GM18909 (cell line): ENCODE measurements at regions not wholly inside any gene's neighbourhood (a gene's known extent, or its start where the extent isn't known, plus 50 kb on each side); places are given as distances from the start of the nearest gene placed in this dataset.
A peak's percentile ranks its signal among the peaks of the same experiment; 100 is the strongest.
"Not testable (repeated sequence)": the region's sequence is repeated elsewhere in the genome, so short reads cannot be mapped to it uniquely, and the experiment has no call there.

Source experiments
- ATAC-seq: cut with Tn5 transposase; IDR thresholded peaks from one replicate; pipeline ENCODE4 v1.9.1; 2021; ENCODE audit warnings: mild to moderate bottlenecking; ENCODE audit not compliant: unreplicated experiment, poor library complexity

GRCh38 chr5:14958188-14958587 is 86.6 kb upstream of the ANKH start:
- no peak for ATAC-seq

- ATAC-seq: no peak
These were observed 85.0 kb upstream of the ANKH start for GRCh38 chr5:14956423-14957046.

GRCh38 chr5:14954616-14955343 is 83.2 kb upstream of the ANKH start:
- ATAC-seq: no peak

GRCh38 chr5:14954216-14954615 is 82.6 kb upstream of the ANKH start:
- no peak for ATAC-seq

GRCh38 chr5:14953075-14953607 is 81.6 kb upstream of the ANKH start:
- no peak for ATAC-seq

- ATAC-seq: no peak
These were observed 76.8 kb upstream of the ANKH start for GRCh38 chr5:14948383-14948782.

- peak; percentile 82 for ATAC-seq
These were observed 75.4 kb upstream of the ANKH start for GRCh38 chr5:14946815-14947620.

GRCh38 chr5:14945450-14945849 is 73.9 kb upstream of the ANKH start:
- no peak for ATAC-seq

GRCh38 chr5:14944996-14945395 is 73.4 kb upstream of the ANKH start:
- ATAC-seq: no peak

GRCh38 chr5:14944350-14944739 is 72.8 kb upstream of the ANKH start:
- ATAC-seq: no peak

- ATAC-seq: no peak
These were observed 70.6 kb upstream of the ANKH start for GRCh38 chr5:14942212-14942611.

GRCh38 chr5:14937254-14937653 is 65.7 kb upstream of the ANKH start:
- no peak for ATAC-seq

- ATAC-seq: no peak
These were observed 65.0 kb upstream of the ANKH start for GRCh38 chr5:14936588-14936987.

GRCh38 chr5:14935341-14935740 is 63.8 kb upstream of the ANKH start:
- ATAC-seq: no peak

- ATAC-seq: no peak
These were observed 61.4 kb upstream of the ANKH start for GRCh38 chr5:14932902-14933469.

GRCh38 chr5:14930486-14930885 is 58.9 kb upstream of the ANKH start:
- ATAC-seq: no peak

- ATAC-seq: no peak
These were observed 57.9 kb upstream of the ANKH start for GRCh38 chr5:14929293-14930065.

GRCh38 chr5:14928661-14929060 is 57.1 kb upstream of the ANKH start:
- ATAC-seq: no peak

- ATAC-seq: no peak
These were observed 53.7 kb upstream of the ANKH start for GRCh38 chr5:14925326-14925725.

GRCh38 chr5:14922952-14923351 is 51.4 kb upstream of the ANKH start:
- not testable (repeated sequence) for ATAC-seq
